NCI-H460 (cell line): ENCODE measurements at regions not wholly inside any gene's neighbourhood (a gene's known extent, or its start where the extent isn't known, plus 50 kb on each side); places are given as distances from the start of the nearest gene placed in this dataset.

Experiments used
- DNase-seq: peaks from one replicate; pipeline ENCODE4 v3.0.0-alpha.2; 2016; ENCODE audit warnings: low read depth; ENCODE audit errors: extremely low read depth

DNA sequence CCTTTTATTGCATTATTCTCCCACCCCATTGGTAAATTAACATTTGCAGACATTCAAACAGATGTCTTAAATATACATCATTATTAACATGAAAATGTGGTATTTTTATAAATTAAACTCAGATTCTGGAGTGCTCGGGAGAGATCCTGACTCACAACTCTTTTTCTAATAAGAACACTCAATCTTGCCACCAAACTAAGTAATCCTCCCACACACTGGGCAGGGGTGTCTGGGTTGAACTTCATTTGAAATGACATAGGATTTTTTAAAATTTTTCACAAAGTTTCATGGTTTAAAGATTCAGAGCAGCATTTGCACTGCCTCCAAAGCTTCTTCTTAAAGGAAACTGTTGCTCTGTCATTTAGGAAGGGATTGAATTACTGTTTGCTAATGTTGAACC, 754.3 kb downstream of the MECOM start:
- no peak for DNase-seq

- DNase-seq = no peak
Observed at GRCh38 chr3:168895419-168895818, 768.1 kb downstream of the MECOM start.

- no peak for DNase-seq
Observed at GRCh38 chr3:168894214-168894613, 769.3 kb downstream of the MECOM start.

DNA sequence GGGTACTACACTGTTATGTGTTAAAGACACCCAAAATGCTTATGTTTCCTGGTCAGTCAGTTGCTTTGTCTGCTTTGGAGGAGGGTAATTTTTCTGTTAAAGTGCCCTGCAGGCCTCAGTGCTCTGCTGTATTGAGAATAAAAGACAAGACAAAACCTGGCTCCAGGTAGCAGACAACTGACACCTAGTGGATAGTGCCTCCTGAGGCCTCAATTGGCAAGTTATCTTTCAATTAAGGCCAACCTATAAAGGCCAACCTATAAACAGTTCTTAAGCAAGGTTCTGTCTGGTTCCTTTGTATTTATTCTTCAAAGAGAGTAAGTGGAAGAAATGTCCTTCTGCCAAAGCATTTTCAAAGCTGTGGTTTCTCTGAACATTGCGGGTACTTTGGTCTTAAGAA, 773.8 kb downstream of the MECOM start:
- no peak for DNase-seq

DNA sequence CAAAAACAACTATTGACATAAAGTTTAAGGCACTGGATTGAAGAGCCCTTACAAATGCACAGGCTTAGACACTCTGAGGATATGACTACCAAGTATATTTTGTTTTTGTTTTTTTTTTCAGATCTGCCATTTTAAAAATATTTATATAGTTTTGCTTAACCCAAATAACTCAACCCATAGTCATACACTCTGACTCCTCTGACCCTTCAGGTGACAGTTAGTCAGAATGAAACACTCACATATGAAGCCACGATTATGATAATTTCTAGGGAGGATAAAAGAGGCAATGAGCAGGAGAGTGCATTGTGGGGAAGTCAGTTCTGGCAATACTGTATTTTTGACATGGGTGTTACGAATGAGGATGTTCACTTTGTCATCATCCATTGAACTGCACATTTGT, 774.7 kb downstream of the MECOM start:
- DNase-seq = no peak

- DNase-seq = no peak
Observed at GRCh38 chr3:168885028-168885427, 778.5 kb downstream of the MECOM start.

- DNase-seq = no peak
Observed at GRCh38 chr3:168884353-168884903, 779.1 kb downstream of the MECOM start.

- no peak for DNase-seq
Observed at GRCh38 chr3:168883145-168883544, 780.4 kb downstream of the MECOM start.

DNA sequence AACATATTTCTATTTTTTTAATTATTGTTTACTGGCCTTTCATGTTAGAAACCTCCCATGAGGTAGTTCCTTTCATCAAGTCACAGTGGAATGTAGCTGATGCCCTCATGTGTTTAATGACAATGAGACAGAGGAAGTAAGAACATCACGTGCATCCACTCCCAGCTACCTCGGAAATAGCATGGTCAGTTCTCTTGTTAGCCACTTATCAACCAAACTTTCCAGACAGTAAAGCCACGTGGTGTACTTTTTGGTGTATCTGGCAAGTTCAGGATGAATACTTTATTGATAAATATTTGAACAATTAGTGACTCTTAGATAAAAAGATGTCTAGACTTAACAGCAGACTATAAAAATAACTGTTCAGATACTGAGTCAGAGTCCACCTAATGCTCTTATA, 781.7 kb downstream of the MECOM start:
- no peak for DNase-seq

GRCh38 chr3:168878655-168879054, 782.9 kb upstream of the GOLIM4 start:
- DNase-seq = no peak

- DNase-seq = no peak
Observed at GRCh38 chr3:168877899-168878298, 782.2 kb upstream of the GOLIM4 start.

GRCh38 chr3:168876346-168877035, 780.8 kb upstream of the GOLIM4 start:
- no peak for DNase-seq

DNA sequence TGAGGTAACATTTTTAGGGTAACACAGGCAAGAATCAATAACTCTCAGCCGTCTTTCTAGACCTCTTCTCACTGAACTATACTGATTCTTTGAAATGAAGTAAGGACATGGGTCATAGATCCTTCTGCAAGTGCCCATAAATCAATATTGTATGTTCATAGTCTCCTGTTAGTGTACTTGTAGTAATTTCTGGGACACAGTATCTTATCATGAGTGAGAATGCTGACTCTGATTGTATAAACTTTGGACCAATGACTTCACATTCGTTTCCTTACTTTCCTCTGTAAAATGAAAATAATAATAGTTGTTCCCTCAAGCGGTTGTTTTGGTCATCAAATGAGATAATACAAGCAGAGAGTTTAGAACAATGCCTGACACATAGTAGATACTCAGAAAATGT, 777.1 kb upstream of the GOLIM4 start:
- DNase-seq = no peak

GRCh38 chr3:168870892-168871291, 775.2 kb upstream of the GOLIM4 start:
- DNase-seq = no peak

GRCh38 chr3:168865022-168865551, 769.4 kb upstream of the GOLIM4 start:
- DNase-seq = no peak

- DNase-seq = no peak
Observed at GRCh38 chr3:168864107-168865021, 768.6 kb upstream of the GOLIM4 start.

- no peak for DNase-seq
Observed at GRCh38 chr3:168863561-168863960, 767.8 kb upstream of the GOLIM4 start.

DNA sequence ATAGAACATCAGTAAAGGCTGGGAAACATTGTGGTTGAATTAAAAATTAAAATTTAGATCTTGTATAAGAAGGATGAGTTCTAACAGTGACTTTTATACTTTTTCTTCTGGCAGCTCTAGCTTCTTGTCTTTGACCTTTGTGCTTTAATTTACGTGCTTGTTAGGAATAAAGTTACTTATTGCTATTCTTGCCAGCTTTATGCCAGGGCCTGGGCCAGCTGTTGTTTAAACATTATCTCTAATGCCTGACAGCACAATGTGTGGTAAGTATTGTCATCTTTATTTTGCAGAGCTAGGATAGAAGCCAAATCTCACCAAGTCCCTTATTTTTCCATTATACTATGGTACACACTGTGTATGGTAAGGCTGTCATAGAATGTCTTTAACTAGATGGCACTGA, 766.7 kb upstream of the GOLIM4 start:
- DNase-seq = no peak

GRCh38 chr3:168860592-168860991, 764.9 kb upstream of the GOLIM4 start:
- DNase-seq = no peak

DNA sequence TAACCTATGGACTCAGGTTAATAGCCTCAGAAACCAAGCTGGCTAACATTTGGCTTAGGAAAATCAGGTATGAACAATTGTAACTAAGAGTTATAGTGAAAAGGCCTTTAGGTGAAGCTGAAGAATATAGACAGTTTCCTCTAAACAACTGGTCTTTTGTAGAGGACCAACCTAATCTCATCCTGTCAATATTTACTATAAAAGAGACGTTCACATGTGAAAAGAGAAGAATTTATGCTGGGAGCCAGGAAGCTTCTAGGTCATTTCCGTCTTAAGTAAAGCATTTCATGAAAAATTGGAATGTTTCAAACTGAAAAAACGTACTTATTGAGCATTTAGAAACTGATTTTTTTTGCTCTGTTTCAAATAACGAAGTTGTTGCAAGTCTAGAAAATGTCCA, 764.3 kb upstream of the GOLIM4 start:
- no peak for DNase-seq

GRCh38 chr3:168859574-168859973, 763.9 kb upstream of the GOLIM4 start:
- DNase-seq = no peak

DNA sequence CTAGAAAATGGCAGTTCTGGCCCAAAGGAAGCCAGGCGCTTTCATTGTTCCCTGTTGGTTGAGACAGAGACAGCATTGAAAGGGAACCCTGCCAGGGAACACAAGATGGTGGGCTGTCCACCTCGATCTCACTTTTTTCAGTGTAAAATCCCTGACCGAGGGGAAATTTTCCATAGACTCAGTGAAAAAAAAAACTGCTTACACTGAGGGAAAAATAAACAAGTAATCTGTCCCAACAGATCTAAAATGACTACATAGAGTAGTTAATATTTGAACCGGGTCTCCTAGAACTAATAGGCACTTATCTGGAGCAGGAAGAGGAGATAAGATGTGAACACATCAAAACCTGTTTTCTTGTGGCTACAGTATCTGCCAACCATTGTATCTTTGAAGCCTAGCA, 763.4 kb upstream of the GOLIM4 start:
- DNase-seq = no peak
